Type B pancreatic cell (in vitro differentiated cells): ENCODE measurements at regions not wholly inside any gene's neighbourhood (a gene's known extent, or its start where the extent isn't known, plus 50 kb on each side); places are given as distances from the start of the nearest gene placed in this dataset.

Source experiments
- DNase-seq: peaks from one replicate; pipeline ENCODE4 v3.0.0; 2021; ENCODE audit warnings: mixed read lengths; ENCODE audit not compliant: unreplicated experiment; ENCODE audit errors: extremely low spot score
- H3K27ac Mint-ChIP-seq: 2 replicates; pipeline ENCODE4 v1.8.0; 2021; ENCODE audit warnings: mild to moderate bottlenecking, mixed read lengths
- H3K27me3 Mint-ChIP-seq: 2 replicates; pipeline ENCODE4 v1.8.0; 2021; ENCODE audit warnings: mixed read lengths
- H3K36me3 Mint-ChIP-seq: 2 replicates; pipeline ENCODE4 v1.8.0; 2021; ENCODE audit warnings: mixed read lengths
- H3K4me1 Mint-ChIP-seq: one replicate; pipeline ENCODE4 v1.8.0; 2021; ENCODE audit warnings: mixed read lengths; ENCODE audit not compliant: unreplicated experiment
- H3K4me3 Mint-ChIP-seq: 2 replicates; pipeline ENCODE4 v1.8.0; 2021; ENCODE audit warnings: mild to moderate bottlenecking, mixed read lengths
- H3K9me3 Mint-ChIP-seq: 2 replicates; pipeline ENCODE4 v1.8.0; 2021; ENCODE audit warnings: mixed read lengths
- CTCF ChIP-seq: fragments of 200-600 bp; sonication (generic); conservative IDR thresholded peaks from 2 replicates; pipeline ENCODE4 v1.5.0; 2021; ENCODE audit warnings: antibody characterized with exemption, mild to moderate bottlenecking

DNA sequence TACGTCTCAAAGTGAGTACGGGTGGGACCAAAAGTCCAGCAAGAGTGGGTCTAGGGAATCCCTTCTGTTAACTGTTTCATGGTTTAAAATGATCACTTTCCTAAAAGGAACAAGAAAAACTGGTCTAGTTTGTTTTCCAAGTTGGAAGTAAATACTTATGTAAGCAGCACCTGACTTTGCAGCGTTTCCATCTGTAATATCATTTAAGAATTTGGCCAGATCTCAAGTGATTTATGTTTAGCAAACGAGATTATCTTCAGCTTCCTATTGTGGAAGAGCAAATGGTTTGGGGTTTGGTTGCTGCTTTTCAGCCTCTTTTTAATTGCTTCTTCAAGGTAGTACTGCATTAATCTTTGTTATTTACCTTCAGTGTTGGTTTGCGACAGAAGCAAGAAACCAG is 50.4 kb downstream of the FHIP1A start:
- peaks cover 26% of the 10 kb centered on the region for H3K4me1 Mint-ChIP-seq
- peak overlapping the region; percentile 69 for H3K4me3 Mint-ChIP-seq
- peak overlapping the region; percentile 48 for H3K27ac Mint-ChIP-seq
- no peak for DNase-seq
- no peaks in the 10 kb centered on the region for H3K27me3 Mint-ChIP-seq
- H3K36me3 Mint-ChIP-seq, result no peaks in the 10 kb centered on the region
- no peak for TF ChIP-seq CTCF
- H3K9me3 Mint-ChIP-seq, result peaks cover 5% of the 10 kb centered on the region

DNA sequence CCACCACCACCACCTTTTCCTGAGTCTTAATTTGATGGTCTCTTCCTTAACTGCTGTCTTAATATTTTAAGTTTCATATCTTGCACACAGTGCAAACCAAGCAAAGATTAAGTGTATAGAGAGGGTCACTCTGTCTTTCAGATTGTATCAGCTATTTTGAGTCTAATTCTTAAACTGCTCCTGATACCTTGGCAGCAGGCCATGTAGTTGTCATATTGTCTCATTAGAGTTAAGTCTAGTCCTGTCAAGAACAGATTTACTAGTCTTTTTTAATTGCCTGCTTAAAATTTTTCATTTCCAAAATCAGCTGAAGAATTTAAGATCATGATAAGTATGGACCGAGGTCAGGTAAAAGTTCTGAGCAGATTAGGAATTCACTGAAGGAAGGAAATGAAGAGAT is 51.5 kb downstream of the FHIP1A start:
- no peak for TF ChIP-seq CTCF

DNA sequence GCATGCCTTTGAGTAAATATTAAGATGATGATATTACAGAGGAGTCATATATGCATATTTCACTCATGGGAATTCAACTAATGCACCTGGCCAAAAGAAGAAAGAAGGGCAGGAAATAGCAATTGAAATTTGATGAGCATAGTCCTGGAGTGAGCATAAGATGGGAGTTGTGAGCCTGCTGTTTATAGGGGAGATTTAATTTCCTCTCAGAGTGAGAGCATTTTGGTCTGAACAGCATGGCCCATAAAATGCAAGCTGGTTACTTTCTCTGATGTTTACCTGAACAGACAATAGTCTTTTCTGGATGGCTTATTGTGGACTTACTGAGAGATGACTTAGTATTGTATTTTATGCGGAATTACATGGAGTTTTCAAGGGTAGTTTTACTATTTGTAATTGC is 53.6 kb downstream of the FHIP1A start:
- Mint-ChIP-seq H3K9me3 (peaks cover 5% of the 10 kb centered on the region), H3K4me1 (peaks cover 26% of the 10 kb centered on the region), H3K27me3 (no peaks in the 10 kb centered on the region), H3K4me3 (no peak overlapping the region), H3K36me3 (peaks cover 8% of the 10 kb centered on the region), H3K27ac (no peak overlapping the region)
- no peak for TF ChIP-seq CTCF
- DNase-seq, result no peak

More for the DNA sequence above, 51.5 kb downstream of the FHIP1A start:
- H3K9me3 Mint-ChIP-seq, result peaks cover 5% of the 10 kb centered on the region
- DNase-seq, result no peak
- no peak overlapping the region for H3K27ac Mint-ChIP-seq
- H3K27me3 Mint-ChIP-seq, result no peaks in the 10 kb centered on the region
- peaks cover 26% of the 10 kb centered on the region for H3K4me1 Mint-ChIP-seq
- no peaks in the 10 kb centered on the region for H3K36me3 Mint-ChIP-seq
- H3K4me3 Mint-ChIP-seq, result peak overlapping the region; percentile 7

GRCh38 chr4:151468715-151469696 is 60.0 kb downstream of the FHIP1A start:
- peaks cover 9% of the 10 kb centered on the region for H3K36me3 Mint-ChIP-seq
- peaks cover 18% of the 10 kb centered on the region for H3K4me1 Mint-ChIP-seq
- no peaks in the 10 kb centered on the region for H3K9me3 Mint-ChIP-seq
- no peak overlapping the region for H3K4me3 Mint-ChIP-seq
- TF ChIP-seq CTCF, result no peak
- no peak for DNase-seq
- H3K27me3 Mint-ChIP-seq, result no peaks in the 10 kb centered on the region
- H3K27ac Mint-ChIP-seq, result peak overlapping the region; percentile 32

GRCh38 chr4:151469970-151470369 is 61.0 kb downstream of the FHIP1A start:
- no peak overlapping the region for H3K27ac Mint-ChIP-seq
- H3K4me3 Mint-ChIP-seq, result no peak overlapping the region
- no peaks in the 10 kb centered on the region for H3K27me3 Mint-ChIP-seq
- peaks cover 9% of the 10 kb centered on the region for H3K36me3 Mint-ChIP-seq
- DNase-seq, result no peak
- peaks cover 18% of the 10 kb centered on the region for H3K4me1 Mint-ChIP-seq
- H3K9me3 Mint-ChIP-seq, result no peaks in the 10 kb centered on the region
- TF ChIP-seq CTCF, result no peak
